ENCODE measurements at regions not wholly inside any gene's neighbourhood (a gene's known extent, or its start where the extent isn't known, plus 50 kb on each side); places are given as distances from the start of the nearest gene placed in this dataset.

DNA sequence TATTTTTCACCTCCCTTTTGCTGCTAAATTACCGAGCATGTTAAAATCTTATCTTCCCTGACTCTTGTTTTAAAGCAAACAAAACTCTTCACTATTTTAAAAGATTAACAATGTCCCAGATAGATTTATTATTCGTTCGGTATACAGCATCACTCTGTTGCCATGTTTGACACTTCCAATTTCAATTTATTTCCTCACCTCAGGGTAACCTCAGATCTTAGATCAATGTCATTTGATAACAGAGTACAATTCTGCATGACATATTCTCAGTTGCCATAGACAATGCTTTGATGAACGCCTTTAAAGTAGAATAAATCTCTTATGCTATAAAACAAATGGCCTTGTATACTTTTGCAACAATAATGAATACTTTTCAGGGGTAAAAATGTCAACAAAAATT lies 1078.1 kb upstream of the IGFBP7 start:
- no peak for DNase-seq

DNA sequence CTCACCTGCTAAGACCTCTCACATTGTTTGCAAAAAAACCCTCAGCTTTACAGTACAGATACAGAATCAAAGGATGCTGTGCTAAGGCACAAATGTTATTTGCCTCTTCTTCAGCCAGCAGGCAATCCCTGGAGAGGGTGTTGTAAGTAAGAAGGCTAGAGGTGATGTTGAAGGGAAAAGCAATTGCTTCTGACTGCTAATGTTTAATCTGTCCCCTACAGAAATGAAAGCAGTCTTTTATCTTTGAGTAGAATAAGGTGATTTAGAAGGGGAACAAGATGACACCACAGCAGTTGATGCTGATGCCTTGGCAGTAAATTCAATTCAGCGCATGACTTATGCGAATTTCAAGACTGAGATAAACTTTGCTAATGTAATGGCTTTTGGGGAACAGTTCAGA lies 1064.8 kb upstream of the IGFBP7 start:
- DNase-seq = no peak

GRCh38 chr4:58166490-58166889 lies 1056.3 kb upstream of the IGFBP7 start:
- DNase-seq = no peak

DNA sequence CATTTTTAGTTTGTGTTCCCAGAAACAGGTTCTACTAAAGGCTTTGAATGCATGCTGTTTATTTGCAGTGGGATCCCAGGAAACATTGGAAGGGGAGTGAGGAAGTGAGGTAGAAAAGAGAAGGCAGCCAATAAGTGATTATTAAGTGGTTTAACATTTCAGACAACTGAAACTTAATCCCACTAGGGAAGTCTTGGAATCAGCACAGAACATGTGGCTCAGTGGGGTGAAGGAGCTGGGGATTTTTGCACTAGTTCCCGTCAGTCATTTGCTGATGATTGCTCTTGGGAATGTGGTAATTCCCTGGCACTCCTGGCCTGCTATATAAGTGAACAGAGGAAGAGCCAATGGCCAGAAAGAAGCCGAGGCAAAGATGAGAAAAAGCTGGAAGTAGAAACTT lies 1053.0 kb upstream of the IGFBP7 start:
- DNase-seq = no peak

DNA sequence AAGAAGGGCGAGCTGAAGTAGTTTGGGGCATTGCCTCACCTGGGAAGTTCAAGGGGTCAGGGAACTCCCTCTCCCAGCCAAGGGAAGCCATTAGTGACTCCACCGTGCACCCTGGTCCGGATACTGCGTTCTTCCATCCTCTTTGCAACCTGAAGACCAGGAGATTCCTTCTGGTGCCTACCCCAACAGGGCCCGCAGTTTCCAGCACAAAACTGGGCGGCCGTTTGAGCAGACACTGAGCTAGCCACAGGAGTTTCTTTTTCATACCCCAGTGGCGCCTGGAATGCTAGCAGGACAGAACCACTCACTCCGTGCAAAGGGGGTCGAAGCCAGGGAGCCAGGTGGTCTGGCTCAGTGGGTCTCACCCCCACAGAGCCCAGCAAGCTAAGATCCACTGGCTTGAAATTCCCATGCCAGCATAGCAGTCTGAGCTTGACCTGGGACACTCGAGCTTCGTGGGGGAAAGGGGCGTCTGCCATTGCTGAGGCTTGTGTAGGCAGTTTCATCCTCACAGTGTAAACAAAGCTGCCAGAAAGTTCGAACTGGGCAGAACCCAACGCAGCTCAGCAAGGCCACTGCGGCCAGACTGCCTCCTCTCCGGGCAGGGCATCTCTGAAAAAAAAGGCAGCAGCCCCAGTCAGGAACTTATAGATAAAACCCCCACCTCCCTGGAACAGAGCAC lies 1039.4 kb upstream of the IGFBP7 start:
- no peak for DNase-seq

- DNase-seq = no peak
These were observed 1034.5 kb upstream of the IGFBP7 start for GRCh38 chr4:58144721-58145120.

DNA sequence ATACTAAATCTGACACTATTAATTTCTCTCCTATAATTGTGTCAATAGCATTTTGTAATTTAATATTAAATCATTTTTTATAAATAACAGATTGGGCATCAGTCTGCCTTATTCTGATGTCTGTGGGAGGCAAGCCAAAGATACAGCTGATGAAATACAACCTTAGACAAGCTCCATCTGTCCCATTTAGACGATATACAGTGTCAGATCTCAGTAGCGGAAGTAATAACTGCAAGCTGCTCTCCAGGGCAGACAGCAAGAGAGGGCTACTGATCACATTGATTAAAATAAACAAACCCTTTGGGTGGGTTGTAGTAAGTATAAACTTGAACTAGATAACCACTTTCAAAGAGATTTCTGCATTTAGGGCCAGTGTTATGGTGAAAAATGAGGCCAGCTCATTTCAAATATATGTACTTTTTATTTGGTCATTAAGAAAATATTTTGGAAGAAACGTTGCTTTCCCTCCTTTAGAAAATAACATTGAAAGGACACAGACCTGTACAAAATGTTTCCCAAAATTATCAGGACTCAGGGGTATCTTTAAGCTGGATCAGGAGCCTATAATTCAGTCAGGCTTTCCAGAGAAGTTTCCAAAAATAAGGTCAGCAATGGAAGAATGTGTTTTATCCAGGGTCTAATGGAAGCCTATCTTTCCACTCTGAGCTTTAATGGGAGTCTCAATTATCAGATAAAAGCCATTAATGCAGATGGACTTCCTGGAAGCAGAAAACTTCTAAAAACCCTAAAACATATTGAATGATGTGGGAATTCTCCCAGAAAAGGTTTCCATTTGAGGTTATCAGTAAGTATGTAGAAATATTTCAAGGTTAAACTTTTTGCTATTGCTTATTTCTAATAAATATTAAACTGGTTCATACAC lies 1028.8 kb upstream of the IGFBP7 start:
- no peak for DNase-seq

GRCh38 chr4:58136604-58137003 lies 1026.4 kb upstream of the IGFBP7 start:
- no peak for DNase-seq

- no peak for DNase-seq
These were observed 1017.5 kb upstream of the IGFBP7 start for GRCh38 chr4:58127680-58128079.

DNA sequence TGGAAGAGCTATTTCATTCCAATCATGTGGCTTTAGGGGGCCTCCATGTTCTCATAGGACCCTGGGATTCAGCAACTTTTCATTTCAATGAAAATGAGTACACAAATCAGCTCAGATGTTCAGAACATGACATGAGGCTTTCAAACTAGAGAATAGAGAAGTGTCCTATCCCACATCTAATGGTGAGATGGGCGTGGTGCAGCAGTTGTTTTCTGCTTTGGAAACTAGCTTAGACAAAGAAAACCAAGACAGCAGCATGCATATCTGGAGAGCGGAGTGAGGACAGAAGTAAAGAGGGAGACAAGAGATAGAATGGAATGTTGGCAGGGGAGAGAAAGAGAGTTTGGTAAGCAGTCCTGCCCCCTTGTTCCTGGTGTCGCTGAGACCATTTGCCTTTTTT lies 1009.1 kb upstream of the IGFBP7 start:
- no peak for DNase-seq

GRCh38 chr4:58113126-58113525 lies 1002.9 kb upstream of the IGFBP7 start:
- DNase-seq = no peak

GRCh38 chr4:58111818-58112217 lies 1001.6 kb upstream of the IGFBP7 start:
- DNase-seq = no peak

GRCh38 chr4:58093352-58093751 lies 983.2 kb upstream of the IGFBP7 start:
- no peak for DNase-seq

GRCh38 chr4:58090539-58090938 lies 980.4 kb upstream of the IGFBP7 start:
- no peak for DNase-seq

DNA sequence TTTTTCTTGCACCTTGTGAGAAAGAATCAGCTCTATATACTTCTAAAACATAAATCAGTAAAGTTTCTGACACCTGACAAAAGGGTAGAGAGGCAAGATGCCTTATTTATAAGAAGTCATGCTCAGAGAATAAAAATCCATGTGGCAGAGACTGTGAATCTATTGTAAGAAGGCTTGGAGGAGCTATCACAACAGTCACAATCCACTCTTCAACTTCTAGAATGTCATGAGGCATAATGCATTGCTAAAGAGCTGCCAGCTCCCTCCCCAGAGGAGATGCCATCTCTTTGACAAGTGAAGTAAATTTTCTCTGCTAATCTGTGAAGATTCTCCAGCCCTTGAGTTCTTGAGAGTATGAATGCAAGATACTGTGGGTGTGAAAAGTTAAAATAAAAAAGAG lies 971.2 kb upstream of the IGFBP7 start:
- no peak for DNase-seq

GRCh38 chr4:58075724-58076123 lies 965.5 kb upstream of the IGFBP7 start:
- no peak for DNase-seq

GRCh38 chr4:58074382-58074781 lies 964.2 kb upstream of the IGFBP7 start:
- no peak for DNase-seq

GRCh38 chr4:58070726-58071125 lies 960.5 kb upstream of the IGFBP7 start:
- no peak for DNase-seq

- DNase-seq = no peak
These were observed 954.5 kb upstream of the IGFBP7 start for GRCh38 chr4:58064653-58065052.

GRCh38 chr4:58063404-58064160 lies 953.4 kb upstream of the IGFBP7 start:
- DNase-seq = no peak

DNA sequence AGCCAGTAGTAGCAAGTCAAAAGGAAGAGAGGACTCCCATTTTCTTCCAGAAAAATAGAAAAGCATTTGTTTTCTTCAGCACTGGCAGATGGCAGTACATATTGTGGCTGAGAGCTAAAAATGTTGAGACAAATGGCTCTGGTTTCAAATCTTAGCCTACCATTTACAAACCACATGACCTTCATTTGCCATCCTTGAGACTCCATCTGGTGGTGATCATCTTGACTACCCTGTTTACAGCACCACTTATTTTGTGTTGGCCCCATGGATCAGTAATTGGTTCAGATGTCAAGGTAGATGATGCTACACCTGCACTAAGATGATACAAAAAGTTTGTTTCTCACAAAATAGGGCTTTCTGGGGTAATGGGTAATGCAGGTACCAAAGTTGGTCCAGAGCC lies 951.8 kb upstream of the IGFBP7 start:
- peak; percentile 4 for DNase-seq

DNA sequence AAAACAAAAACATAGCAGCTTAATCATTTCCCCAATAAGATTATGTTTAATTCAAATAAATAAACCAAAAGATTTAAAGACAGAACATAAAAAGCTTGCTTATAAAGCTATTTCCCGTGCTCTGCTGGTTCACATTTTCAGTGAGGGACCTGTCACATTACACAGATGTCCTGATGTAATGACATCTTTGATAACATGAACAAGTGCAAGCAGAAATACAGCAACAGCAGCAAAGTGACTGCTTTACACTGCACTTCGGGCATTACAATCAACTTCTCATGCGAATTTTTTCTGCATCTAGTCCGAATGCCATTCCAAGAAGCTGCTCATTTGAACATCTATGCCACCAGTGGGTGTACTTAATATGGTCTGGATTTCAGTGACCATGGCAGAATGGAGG lies 940.3 kb upstream of the IGFBP7 start:
- DNase-seq = no peak

GRCh38 chr4:58048491-58048890 lies 938.3 kb upstream of the IGFBP7 start:
- DNase-seq = no peak

All from fibroblast of skin of back (primary cell).